Adrenal gland (tissue), 9 donors: ENCODE measurements at regions not wholly inside any gene's neighbourhood (a gene's known extent, or its start where the extent isn't known, plus 50 kb on each side); places are given as distances from the start of the nearest gene placed in this dataset.

ENCODE experiments used
- DNase-seq, 7 donors: peaks; one replicate each; pipeline ENCODE4 v3.0.0-alpha.2; 2019 to 2020
- H3K27ac ChIP-seq, 5 donors: fragments of 200-600 bp; sonication (generic) in 4 of 5; 1 replicate in 3 of 5; 2 replicates in 2 of 5; pipeline versions ENCODE4 v1.5.1 to v1.8.0; 2016 to 2020; ENCODE audit warnings: mild to moderate bottlenecking in 1 of 5
- H3K27me3 ChIP-seq: fragments of 200-600 bp; 2 replicates; pipeline ENCODE4 v1.8.0; 2021
- H3K36me3 ChIP-seq, 2 donors: fragments of 200-600 bp; replicated peaks in 1 of 2; 1 replicate in 1 of 2; 2 replicates in 1 of 2; pipeline versions ENCODE4 v1.5.1 to v1.8.0; 2018 to 2022
- H3K4me1 ChIP-seq, 2 donors: fragments of 200-600 bp; replicated peaks in 1 of 2; 1 replicate in 1 of 2; 2 replicates in 1 of 2; pipeline versions ENCODE4 v1.5.1 to v1.8.0; 2018 to 2021
- H3K4me3 ChIP-seq, 4 donors: fragments of 200-600 bp; sonication (generic) in 3 of 4; one replicate each; pipeline ENCODE4 v1.5.1; 2016 to 2018
- H3K9me3 ChIP-seq, 3 donors: fragments of 200-600 bp; sonication (generic) in 1 of 3; replicated peaks in 1 of 3; 1 replicate in 2 of 3; 2 replicates in 1 of 3; pipeline versions ENCODE4 v1.5.1 to v1.8.0; 2016 to 2021
- CTCF ChIP-seq, 6 experiments: fragments of 450-650 bp in 4 of 6; fragments of 200-600 bp in 2 of 6; sonication (generic) in 1 of 6; IDR thresholded peaks; 1 replicate in 5 of 6; 2 replicates in 1 of 6; pipeline versions ENCODE4 v1.5.1 to v1.8.0; 2016 to 2021; ENCODE audit warnings: antibody characterized with exemption in 6 of 6, mild to moderate bottlenecking in 2 of 6, moderate library complexity in 1 of 6
- POLR2A ChIP-seq, 2 donors: fragments of 450-650 bp; IDR thresholded peaks; one replicate each; pipeline ENCODE4 v1.6.1; 2017; ENCODE audit warnings: antibody characterized with exemption in 2 of 2, mild to moderate bottlenecking in 2 of 2, moderate library complexity in 1 of 2
- WGBS, 4 donors: extraction: QIAGEN DNeasy Blood & Tissue Kit in 2 of 4; methylation state at CpG; one replicate each; pipeline versions ENCODE4 v1.1.5 to v1.1.7; 2013 to 2017; 5-methylcytosine and 5-hydroxymethylcytosine counted together
- intact Hi-C, 2 donors: fragments of 100-400 bp; cut with DNase I; formaldehyde crosslinking; loops; one replicate each; pipeline versions ENCODE4 v1.14.1 to v1.15.0; 2022 to 2023
- donor health status: healthy with polysubstance abuse.
- donor health status: Bipolar disorder and iron deficiency.
- donor health status: DM: yes; HTN: yes; CAD: no.
- donor health status: DM: no; HTN: no; CAD: no.
- donor health status: DM: no; HTN: no; CAD: no.

- Histone ChIP-seq H3K4me1 (no peaks in the 10 kb centered on the region), H3K9me3 (peaks cover 0 to 6% (median 4%) of the 10 kb centered on the region in 3 donors), H3K27ac (no peak overlapping the region), H3K36me3 (no peaks in the 10 kb centered on the region), H3K27me3 (no peaks in the 10 kb centered on the region), H3K4me3 (no peak overlapping the region)
- intact Hi-C loops, result no loop called here
- no peak for TF ChIP-seq POLR2A (IDR thresholded peaks at IDR 0.05)
- no peak for DNase-seq
- WGBS, 4 donors, result 77 to 88% (median 81%) methylated on average over 6 of the region's 6 CpGs
Observed at GRCh38 chr7:136193940-136194339, 216.8 kb upstream of the MTPN start.

GRCh38 chr7:136189506-136189998, 212.4 kb upstream of the MTPN start:
- Histone ChIP-seq H3K36me3 (no peaks in the 10 kb centered on the region), H3K4me1 (no peaks in the 10 kb centered on the region), H3K9me3 (no peaks in the 10 kb centered on the region), H3K4me3 (no peak overlapping the region), H3K27me3 (no peaks in the 10 kb centered on the region), H3K27ac (no peak overlapping the region)
- no peak for TF ChIP-seq CTCF (IDR thresholded peaks at IDR 0.05)
- no peak for TF ChIP-seq POLR2A (IDR thresholded peaks at IDR 0.05)
- intact Hi-C loops, result no loop called here
- 81 to 90% (median 85%) methylated on average over 5 of the region's 5 CpGs for WGBS, 4 donors
- DNase-seq, result no peak

- intact Hi-C loops, result no loop called here
- Histone ChIP-seq H3K36me3 (no peaks in the 10 kb centered on the region), H3K4me3 (no peak overlapping the region), H3K9me3 (no peaks in the 10 kb centered on the region), H3K4me1 (no peaks in the 10 kb centered on the region), H3K27ac (no peak overlapping the region), H3K27me3 (no peaks in the 10 kb centered on the region)
- 88 to 92% (median 90%) methylated on average over 6 of the region's 6 CpGs for WGBS, 4 donors
- no peak for DNase-seq
- TF ChIP-seq POLR2A (IDR thresholded peaks at IDR 0.05), result no peak
- no peak for TF ChIP-seq CTCF (IDR thresholded peaks at IDR 0.05)
Observed at GRCh38 chr7:136186281-136186680, 209.1 kb upstream of the MTPN start.

GRCh38 chr7:136184719-136185118, 207.6 kb upstream of the MTPN start:
- intact Hi-C loops, result no loop called here
- TF ChIP-seq POLR2A (IDR thresholded peaks at IDR 0.05), result no peak
- no peak for TF ChIP-seq CTCF (IDR thresholded peaks at IDR 0.05)
- H3K36me3 ChIP-seq, result no peaks in the 10 kb centered on the region
- 47 to 62% (median 59%) methylated on average over 2 of the region's 2 CpGs for whole genome bisulfite sequencing, 4 donors
- DNase-seq, result no peak
- no peak overlapping the region for H3K27ac ChIP-seq
- H3K9me3 ChIP-seq, result no peaks in the 10 kb centered on the region
- no peaks in the 10 kb centered on the region for H3K27me3 ChIP-seq
- H3K4me3 ChIP-seq, result no peak overlapping the region
- H3K4me1 ChIP-seq, result no peaks in the 10 kb centered on the region

GRCh38 chr7:136183981-136184380, 206.8 kb upstream of the MTPN start:
- H3K9me3 ChIP-seq, result no peaks in the 10 kb centered on the region
- H3K4me3 ChIP-seq, result no peak overlapping the region
- no peaks in the 10 kb centered on the region for H3K4me1 ChIP-seq
- TF ChIP-seq POLR2A (IDR thresholded peaks at IDR 0.05) (no peak), CTCF (IDR thresholded peaks at IDR 0.05) (peak in 1 of 6 experiments; percentile 9)
- DNase-seq, result no peak
- WGBS, 4 donors, result 49 to 62% (median 56%) methylated on average over 2 of the region's 2 CpGs
- H3K27ac ChIP-seq, result no peak overlapping the region
- no peaks in the 10 kb centered on the region for H3K27me3 ChIP-seq
- no peaks in the 10 kb centered on the region for H3K36me3 ChIP-seq
- intact Hi-C loops, result no loop called here
